C4-2B (cell line): ENCODE measurements at regions not wholly inside any gene's neighbourhood (a gene's known extent, or its start where the extent isn't known, plus 50 kb on each side); places are given as distances from the start of the nearest gene placed in this dataset.

Source experiments
- ZFX ChIP-seq: fragments of 450-650 bp; IDR thresholded peaks from 2 replicates; pipeline ENCODE4 v1.6.1; 2017
- TF ChIP-seq, protein P1 (sequence below): fragments of 450-650 bp; conservative IDR thresholded peaks from 2 replicates; pipeline ENCODE4 v1.5.1; 2017; ENCODE audit warnings: mild to moderate bottlenecking

- TF ChIP-seq, protein P1, sequence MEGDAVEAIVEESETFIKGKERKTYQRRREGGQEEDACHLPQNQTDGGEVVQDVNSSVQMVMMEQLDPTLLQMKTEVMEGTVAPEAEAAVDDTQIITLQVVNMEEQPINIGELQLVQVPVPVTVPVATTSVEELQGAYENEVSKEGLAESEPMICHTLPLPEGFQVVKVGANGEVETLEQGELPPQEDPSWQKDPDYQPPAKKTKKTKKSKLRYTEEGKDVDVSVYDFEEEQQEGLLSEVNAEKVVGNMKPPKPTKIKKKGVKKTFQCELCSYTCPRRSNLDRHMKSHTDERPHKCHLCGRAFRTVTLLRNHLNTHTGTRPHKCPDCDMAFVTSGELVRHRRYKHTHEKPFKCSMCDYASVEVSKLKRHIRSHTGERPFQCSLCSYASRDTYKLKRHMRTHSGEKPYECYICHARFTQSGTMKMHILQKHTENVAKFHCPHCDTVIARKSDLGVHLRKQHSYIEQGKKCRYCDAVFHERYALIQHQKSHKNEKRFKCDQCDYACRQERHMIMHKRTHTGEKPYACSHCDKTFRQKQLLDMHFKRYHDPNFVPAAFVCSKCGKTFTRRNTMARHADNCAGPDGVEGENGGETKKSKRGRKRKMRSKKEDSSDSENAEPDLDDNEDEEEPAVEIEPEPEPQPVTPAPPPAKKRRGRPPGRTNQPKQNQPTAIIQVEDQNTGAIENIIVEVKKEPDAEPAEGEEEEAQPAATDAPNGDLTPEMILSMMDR, result no peak
- no peak for TF ChIP-seq ZFX
Observed at GRCh38 chr6:141437011-141437410, 695.7 kb upstream of the GJE1 start.
